NT2/D1 (cell line): ENCODE measurements at regions not wholly inside any gene's neighbourhood (a gene's known extent, or its start where the extent isn't known, plus 50 kb on each side); places are given as distances from the start of the nearest gene placed in this dataset.

Experiments
- DNase-seq: peaks from one replicate; pipeline ENCODE4 v3.0.0-alpha.2; 2011; ENCODE audit warnings: low read depth, low spot score
- H3K27me3 ChIP-seq: 2 replicates; pipeline ENCODE4 v1.6.0; 2011; ENCODE audit warnings: mild to moderate bottlenecking; ENCODE audit not compliant: insufficient read length, insufficient read depth
- H3K36me3 ChIP-seq: 2 replicates; pipeline ENCODE4 v1.6.1; 2011; ENCODE audit warnings: mild to moderate bottlenecking, low read length, mixed read lengths; ENCODE audit not compliant: insufficient read depth, insufficient read length
- H3K4me1 ChIP-seq: 2 replicates; pipeline ENCODE4 v1.5.1; 2011; ENCODE audit not compliant: insufficient read depth, insufficient read length
- H3K4me3 ChIP-seq: 2 replicates; pipeline ENCODE4 v1.5.1; 2011; ENCODE audit warnings: low read depth; ENCODE audit not compliant: insufficient read length
- H3K9ac ChIP-seq: 2 replicates; pipeline ENCODE4 v1.6.0; 2011; ENCODE audit warnings: low read depth; ENCODE audit not compliant: insufficient read length
- H3K9me3 ChIP-seq: 2 replicates; pipeline ENCODE4 v1.5.1; 2011; ENCODE audit warnings: mild to moderate bottlenecking, low read length; ENCODE audit not compliant: insufficient read depth
- SUZ12 ChIP-seq: IDR thresholded peaks from 2 replicates; pipeline ENCODE4 v1.6.1; 2011; ENCODE audit not compliant: insufficient read length, insufficient read depth; ENCODE audit errors: extremely low read depth
- YY1 ChIP-seq: IDR thresholded peaks from 2 replicates; pipeline ENCODE4 v1.6.1; 2011; ENCODE audit not compliant: insufficient read length, insufficient read depth
- ZNF274 ChIP-seq: IDR thresholded peaks from 2 replicates; pipeline ENCODE4 v1.6.1; 2011; ENCODE audit warnings: mild to moderate bottlenecking, low read depth, low read length

DNA sequence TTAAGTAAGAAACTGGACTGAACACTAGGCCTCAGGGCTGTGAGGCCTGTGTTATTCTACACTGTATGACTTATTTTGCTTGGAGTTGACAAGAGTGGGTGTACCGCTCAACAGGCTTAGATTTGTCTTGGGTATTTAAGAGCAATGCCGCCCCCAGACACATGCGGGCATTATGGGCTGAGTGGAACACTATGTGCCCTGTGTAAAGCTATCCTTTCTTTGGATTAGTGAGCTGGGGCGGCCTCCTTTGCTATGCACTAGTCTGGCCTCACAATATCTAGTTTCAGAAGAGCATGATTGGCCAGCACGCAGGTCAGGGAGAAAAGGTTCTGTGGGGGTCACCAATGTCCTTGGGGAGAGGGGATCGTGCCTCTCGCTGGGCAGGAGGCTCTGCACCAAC lies 206.3 kb upstream of the GDNF start:
- no peak for DNase-seq
- no peak overlapping the region for H3K9ac ChIP-seq
- no peaks in the 10 kb centered on the region for H3K4me1 ChIP-seq
- TF ChIP-seq ZNF274 (no peak), YY1 (no peak), SUZ12 (no peak)
- H3K9me3 ChIP-seq, result no peaks in the 10 kb centered on the region
- no peak overlapping the region for H3K4me3 ChIP-seq
- H3K36me3 ChIP-seq, result no peaks in the 10 kb centered on the region
- no peaks in the 10 kb centered on the region for H3K27me3 ChIP-seq

DNA sequence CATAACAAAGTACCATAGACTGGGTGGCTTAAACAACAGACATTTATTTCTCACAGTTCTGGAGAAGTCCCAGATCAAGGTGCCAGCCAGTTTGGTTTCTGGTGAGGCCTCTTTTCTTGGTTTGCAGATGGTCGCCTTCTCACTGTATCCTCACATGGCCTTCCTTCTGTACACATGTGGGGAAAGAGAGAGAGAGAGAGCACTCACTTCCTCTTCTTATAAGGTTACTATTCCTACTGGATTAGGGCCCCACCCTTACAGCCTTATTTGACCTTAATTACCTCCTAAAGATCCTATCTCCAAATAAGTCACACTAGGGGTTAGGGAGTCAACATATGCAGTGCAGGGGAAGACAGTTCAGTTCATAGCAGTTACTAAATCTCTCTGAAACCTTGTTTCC lies 205.6 kb upstream of the GDNF start:
- no peaks in the 10 kb centered on the region for H3K9me3 ChIP-seq
- H3K4me3 ChIP-seq, result no peak overlapping the region
- no peaks in the 10 kb centered on the region for H3K4me1 ChIP-seq
- no peak overlapping the region for H3K9ac ChIP-seq
- no peak for DNase-seq
- no peaks in the 10 kb centered on the region for H3K36me3 ChIP-seq
- TF ChIP-seq SUZ12 (no peak), YY1 (no peak), ZNF274 (no peak)
- H3K27me3 ChIP-seq, result no peaks in the 10 kb centered on the region

DNA sequence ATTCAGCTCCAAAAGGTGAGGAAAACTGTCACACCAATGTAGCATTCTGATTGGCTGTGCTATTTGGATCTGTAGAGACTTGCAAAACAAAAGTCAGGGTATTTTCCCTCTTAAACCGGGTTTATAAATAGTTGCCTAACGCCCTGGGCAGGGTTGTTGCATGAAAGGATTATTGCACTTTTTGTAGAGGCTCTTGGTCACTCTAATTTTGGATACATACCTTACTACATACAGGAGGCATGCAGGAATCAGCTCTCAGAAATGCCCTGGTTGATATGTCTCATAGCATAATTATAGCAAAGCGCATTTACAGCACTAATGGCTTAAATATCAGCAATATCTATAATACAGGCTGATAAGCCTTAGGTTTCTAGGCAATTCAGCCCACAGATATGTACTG lies 200.0 kb upstream of the GDNF start:
- Histone ChIP-seq H3K4me1 (no peaks in the 10 kb centered on the region), H3K36me3 (no peaks in the 10 kb centered on the region), H3K4me3 (no peak overlapping the region), H3K9me3 (no peaks in the 10 kb centered on the region), H3K27me3 (no peaks in the 10 kb centered on the region), H3K9ac (no peak overlapping the region)
- no peak for DNase-seq
- TF ChIP-seq SUZ12, result no peak
- no peak for TF ChIP-seq YY1
- TF ChIP-seq ZNF274, result no peak

DNA sequence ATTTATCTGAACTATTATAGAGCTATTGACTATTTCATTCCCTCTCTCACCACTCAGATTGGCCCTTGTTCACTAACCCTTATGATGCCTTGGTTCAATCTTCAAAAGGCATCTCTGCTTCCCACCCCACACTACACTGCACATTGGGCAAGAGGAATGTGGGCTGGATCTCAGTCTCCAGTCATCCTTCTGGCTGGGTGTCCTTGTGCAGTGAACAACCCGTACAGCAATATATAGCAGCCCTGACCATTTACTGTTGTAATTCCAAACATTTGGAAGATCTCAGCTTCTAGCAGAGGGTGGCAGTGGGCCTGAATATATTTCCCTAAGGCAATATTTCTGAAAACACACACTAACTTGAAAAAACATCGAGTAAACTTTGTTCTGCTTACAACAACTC lies 199.2 kb upstream of the GDNF start:
- no peaks in the 10 kb centered on the region for H3K27me3 ChIP-seq
- TF ChIP-seq YY1 (no peak), ZNF274 (no peak), SUZ12 (no peak)
- DNase-seq, result no peak
- H3K4me3 ChIP-seq, result no peak overlapping the region
- H3K4me1 ChIP-seq, result no peaks in the 10 kb centered on the region
- no peaks in the 10 kb centered on the region for H3K9me3 ChIP-seq
- H3K36me3 ChIP-seq, result no peaks in the 10 kb centered on the region
- H3K9ac ChIP-seq, result no peak overlapping the region

DNA sequence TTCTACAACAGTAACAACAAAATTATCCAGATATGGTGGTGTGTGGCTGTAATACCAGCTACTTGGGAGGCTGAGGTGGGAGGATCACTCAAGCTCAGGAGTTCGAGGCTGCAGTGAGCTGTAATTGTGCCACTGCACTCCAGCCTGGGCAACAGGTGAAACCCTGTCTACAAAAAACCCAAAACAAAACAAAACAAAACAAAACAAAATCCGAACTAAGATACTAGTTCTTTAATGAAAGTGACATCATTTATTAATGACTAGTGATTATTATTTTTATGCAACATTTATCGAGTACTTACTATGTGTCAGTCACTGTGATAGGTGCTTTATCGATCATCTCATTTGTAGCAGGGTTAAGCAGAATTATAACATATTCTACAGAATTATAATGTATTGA lies 196.9 kb upstream of the GDNF start:
- no peak for DNase-seq
- H3K9me3 ChIP-seq, result no peaks in the 10 kb centered on the region
- H3K9ac ChIP-seq, result no peak overlapping the region
- TF ChIP-seq SUZ12 (no peak), ZNF274 (no peak), YY1 (no peak)
- no peaks in the 10 kb centered on the region for H3K36me3 ChIP-seq
- H3K27me3 ChIP-seq, result no peaks in the 10 kb centered on the region
- H3K4me3 ChIP-seq, result no peak overlapping the region
- no peaks in the 10 kb centered on the region for H3K4me1 ChIP-seq

DNA sequence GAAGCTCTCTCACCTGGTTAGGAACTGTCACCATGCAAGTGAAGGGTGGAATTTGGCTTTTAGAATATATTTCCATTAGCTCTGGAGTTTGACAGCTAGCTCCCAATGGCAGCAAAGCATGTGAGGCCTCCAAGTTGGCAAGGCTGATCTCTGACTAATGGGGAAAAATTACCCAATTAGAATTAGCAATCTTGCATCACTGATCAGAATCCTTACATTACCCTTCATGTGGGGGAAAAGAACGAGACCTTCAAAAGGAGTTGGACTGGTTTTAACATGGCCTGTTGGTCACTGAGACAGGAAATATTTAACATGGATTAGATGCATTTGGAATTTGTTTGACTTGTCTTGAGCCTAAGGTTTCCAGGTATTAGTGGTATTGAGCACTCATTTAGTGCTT lies 192.3 kb upstream of the GDNF start:
- no peak for TF ChIP-seq ZNF274
- Histone ChIP-seq H3K36me3 (no peaks in the 10 kb centered on the region), H3K4me3 (no peak overlapping the region), H3K4me1 (no peaks in the 10 kb centered on the region), H3K9me3 (peaks cover 22% of the 10 kb centered on the region), H3K27me3 (no peaks in the 10 kb centered on the region), H3K9ac (no peak overlapping the region)
- DNase-seq, result no peak

DNA sequence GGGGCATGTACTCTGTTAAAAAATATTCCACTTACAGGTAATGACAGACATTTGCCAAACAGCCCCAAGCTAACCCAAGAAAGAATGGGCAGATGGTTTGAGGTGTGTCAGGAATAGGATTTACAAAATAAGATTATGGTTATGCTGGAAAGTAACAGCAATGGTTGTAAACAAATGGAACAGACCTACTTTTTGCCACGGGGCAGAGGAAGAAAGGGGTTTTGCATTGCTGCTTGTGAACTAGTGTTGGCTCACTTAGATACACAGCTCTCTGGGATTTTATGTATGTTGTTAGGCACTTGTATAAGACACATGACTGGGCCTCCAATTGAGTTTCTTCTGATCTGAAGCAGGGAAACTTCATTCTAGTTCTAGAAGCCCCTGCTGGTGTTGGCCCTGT lies 191.5 kb upstream of the GDNF start:
- no peak overlapping the region for H3K9ac ChIP-seq
- H3K27me3 ChIP-seq, result no peaks in the 10 kb centered on the region
- DNase-seq, result no peak
- no peaks in the 10 kb centered on the region for H3K4me1 ChIP-seq
- peaks cover 22% of the 10 kb centered on the region for H3K9me3 ChIP-seq
- TF ChIP-seq YY1 (no peak), SUZ12 (no peak), ZNF274 (no peak)
- no peak overlapping the region for H3K4me3 ChIP-seq
- H3K36me3 ChIP-seq, result no peaks in the 10 kb centered on the region

DNA sequence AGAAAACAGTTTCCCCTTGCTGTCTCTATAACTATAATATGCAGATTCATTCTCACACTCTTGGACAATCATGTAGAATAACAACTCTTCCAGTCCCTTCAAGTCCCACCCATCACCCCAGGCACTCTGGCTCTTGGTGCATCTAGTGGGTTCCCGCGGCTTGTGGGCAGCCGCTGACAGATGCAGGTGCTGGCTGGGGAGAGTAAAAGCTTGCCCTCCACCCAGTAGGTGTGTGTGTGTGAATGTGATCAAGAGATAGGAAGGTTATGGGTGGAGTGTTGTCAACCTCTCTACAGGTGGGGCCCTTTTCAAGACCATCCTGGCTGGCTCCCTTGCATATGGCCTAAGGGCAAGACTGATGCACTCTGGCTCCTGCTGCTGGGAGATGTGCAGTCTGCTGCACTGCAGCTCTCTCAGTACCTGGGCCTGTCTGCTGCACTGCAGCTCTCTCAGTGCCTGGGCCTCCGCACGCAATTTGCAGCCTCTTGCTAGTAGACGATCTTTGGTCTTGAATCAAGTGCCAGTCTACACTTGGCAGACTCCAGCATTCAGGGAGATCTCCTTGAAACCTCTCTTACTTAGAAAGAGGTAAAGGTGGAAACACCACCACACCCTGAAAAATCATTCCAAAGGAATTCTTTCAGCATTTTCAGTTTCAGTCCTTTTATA lies 189.7 kb upstream of the GDNF start:
- H3K36me3 ChIP-seq, result no peaks in the 10 kb centered on the region

More for the DNA sequence above, 189.7 kb upstream of the GDNF start:
- no peaks in the 10 kb centered on the region for H3K27me3 ChIP-seq
- DNase-seq, result no peak
- TF ChIP-seq SUZ12, result no peak
- TF ChIP-seq YY1, result no peak
- TF ChIP-seq ZNF274, result no peak
- no peak overlapping the region for H3K4me3 ChIP-seq
- H3K9ac ChIP-seq, result no peak overlapping the region
- H3K9me3 ChIP-seq, result peaks cover 22% of the 10 kb centered on the region
- no peaks in the 10 kb centered on the region for H3K4me1 ChIP-seq
